Epithelial cell of proximal tubule (primary cell): ENCODE measurements at regions not wholly inside any gene's neighbourhood (a gene's known extent, or its start where the extent isn't known, plus 50 kb on each side); places are given as distances from the start of the nearest gene placed in this dataset.
A peak's percentile ranks its signal among the peaks of the same experiment; 100 is the strongest.

Experiments used
- DNase-seq: peaks from one replicate; pipeline ENCODE4 v3.0.0-alpha.2; 2011; ENCODE audit warnings: low read depth
- H3K4me3 ChIP-seq: 2 replicates; pipeline ENCODE4 v1.5.1; 2011; ENCODE audit warnings: low read depth, mild to moderate bottlenecking, low read length
- CTCF ChIP-seq: conservative IDR thresholded peaks from 2 replicates; pipeline ENCODE4 v1.5.1; 2012; ENCODE audit warnings: low read depth, mild to moderate bottlenecking, low read length

- no peak for TF ChIP-seq CTCF
- no peak overlapping the region for H3K4me3 ChIP-seq
- no peak for DNase-seq
Observed at GRCh38 chr2:18312818-18313217, 247.6 kb downstream of the RDH14 start.

GRCh38 chr2:18311420-18312195, 248.8 kb downstream of the RDH14 start:
- peak; percentile 70 for DNase-seq
- no peak for TF ChIP-seq CTCF
- H3K4me3 ChIP-seq = no peak overlapping the region

- no peak overlapping the region for H3K4me3 ChIP-seq
Observed at GRCh38 chr2:18309627-18310026, 250.8 kb downstream of the RDH14 start.

GRCh38 chr2:18309188-18309587, 251.3 kb downstream of the RDH14 start:
- H3K4me3 ChIP-seq = no peak overlapping the region
- no peak for DNase-seq
- no peak for TF ChIP-seq CTCF

More at GRCh38 chr2:18309627-18310026, 250.8 kb downstream of the RDH14 start:
- no peak for DNase-seq
- no peak for TF ChIP-seq CTCF

GRCh38 chr2:18304849-18305248, 255.6 kb downstream of the RDH14 start:
- DNase-seq = no peak
- TF ChIP-seq CTCF = no peak

GRCh38 chr2:18301421-18302139, 258.9 kb downstream of the RDH14 start:
- no peak for DNase-seq
- no peak for TF ChIP-seq CTCF

More at GRCh38 chr2:18304849-18305248, 255.6 kb downstream of the RDH14 start:
- H3K4me3 ChIP-seq = no peak overlapping the region

More at GRCh38 chr2:18301421-18302139, 258.9 kb downstream of the RDH14 start:
- no peak overlapping the region for H3K4me3 ChIP-seq
